ENCODE measurements at regions not wholly inside any gene's neighbourhood (a gene's known extent, or its start where the extent isn't known, plus 50 kb on each side); places are given as distances from the start of the nearest gene placed in this dataset.

- H3K4me2 ChIP-seq (ENCODE audit: insufficient read depth, low read length, poor library complexity, severe bottlenecking), result no peak overlapping the region
- no peaks in the 10 kb centered on the region for H3K27me3 ChIP-seq (ENCODE audit: control insufficient read depth in 3 of 3, insufficient read depth in 3 of 3, low read depth in 1 of 3, low read length in 3 of 3)
- H2AFZ ChIP-seq (ENCODE audit: low read length), result no peak overlapping the region
- no peak overlapping the region for H3K9ac ChIP-seq (ENCODE audit: low read depth, low read length, poor library complexity)
- H3K4me3 ChIP-seq (ENCODE audit: low read length in 2 of 2), result no peak overlapping the region
- H2BK15ac ChIP-seq (ENCODE audit: low read length), result no peak overlapping the region
- no peak overlapping the region for H3K23ac ChIP-seq (ENCODE audit: low read depth, low read length, poor library complexity)
- no peaks in the 10 kb centered on the region for H3K36me3 ChIP-seq (replicated peaks in 1 of 2; ENCODE audit: control insufficient read depth in 2 of 2, insufficient read depth in 2 of 2, low read length in 2 of 2)
- H2BK12ac ChIP-seq (ENCODE audit: low read length), result no peak overlapping the region
- H3K27ac ChIP-seq (replicated peaks; ENCODE audit: low read length), result no peak overlapping the region
- no peak for DNase-seq (ENCODE audit: low spot score)
- H3K18ac ChIP-seq (ENCODE audit: low read length), result no peak overlapping the region
- no peak overlapping the region for H3K14ac ChIP-seq (ENCODE audit: low read length)
- H2AK5ac ChIP-seq (ENCODE audit: low read depth, low read length), result no peak overlapping the region
- H2BK5ac ChIP-seq (ENCODE audit: low read length), result no peak overlapping the region
- H3K9me3 ChIP-seq (replicated peaks in 1 of 2; ENCODE audit: control insufficient read depth in 2 of 2, insufficient read depth in 1 of 2, low read depth in 1 of 2, low read length in 2 of 2), result peaks cover 0 to 1% of the 10 kb centered on the region in 2 donors
- no peaks in the 10 kb centered on the region for H3K79me1 ChIP-seq (ENCODE audit: low read depth, low read length)
- WGBS, 2 donors (ENCODE audit: extremely low coverage in 2 of 2, insufficient read length in 2 of 2, insufficient replicate concordance in 1 of 2), result no CpG with 5 or more reads among the region's 2 CpGs
- no peaks in the 10 kb centered on the region for H3K4me1 ChIP-seq (ENCODE audit: control insufficient read depth in 2 of 2, insufficient read depth in 1 of 2, low read depth in 1 of 2, low read length in 2 of 2)
- H4K8ac ChIP-seq (ENCODE audit: low read depth, low read length), result no peak overlapping the region
- no peak overlapping the region for H3K4ac ChIP-seq (ENCODE audit: low read length)
- no peak overlapping the region for H4K91ac ChIP-seq (ENCODE audit: low read depth, low read length, poor library complexity)
- no peak overlapping the region for H2BK120ac ChIP-seq (ENCODE audit: low read depth, low read length)
Observed at GRCh38 chr2:215216806-215217205, 78.4 kb upstream of the ABCA12 start.

DNA sequence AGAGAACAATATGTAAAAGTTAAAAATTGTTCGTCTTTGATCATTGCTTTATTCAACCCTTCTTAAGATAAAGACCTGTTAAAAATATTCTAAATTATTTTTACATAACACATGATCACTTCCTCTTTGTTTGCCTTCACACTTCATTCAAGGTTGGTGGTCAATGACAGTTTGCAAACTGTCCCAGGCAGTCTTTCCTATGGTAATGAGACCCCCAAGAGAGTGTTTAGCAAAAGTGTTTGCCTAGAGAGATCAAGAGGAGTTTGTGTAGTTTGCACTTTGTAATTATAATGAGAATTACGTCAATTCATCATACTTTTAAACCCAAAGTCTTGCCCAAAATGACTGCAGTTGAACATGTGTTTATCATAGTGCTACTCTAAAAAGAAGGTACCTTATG is 77.2 kb upstream of the ABCA12 start:
- H2BK15ac ChIP-seq (ENCODE audit: low read length), result no peak overlapping the region
- H2BK5ac ChIP-seq (ENCODE audit: low read length), result no peak overlapping the region
- H3K4me2 ChIP-seq (ENCODE audit: insufficient read depth, low read length, poor library complexity, severe bottlenecking), result no peak overlapping the region
- H3K27me3 ChIP-seq (ENCODE audit: control insufficient read depth in 3 of 3, insufficient read depth in 3 of 3, low read depth in 1 of 3, low read length in 3 of 3), result no peaks in the 10 kb centered on the region
- H4K91ac ChIP-seq (ENCODE audit: low read depth, low read length, poor library complexity), result no peak overlapping the region
- peaks cover 1 to 2% of the 10 kb centered on the region in 2 donors for H3K9me3 ChIP-seq (replicated peaks in 1 of 2; ENCODE audit: control insufficient read depth in 2 of 2, insufficient read depth in 1 of 2, low read depth in 1 of 2, low read length in 2 of 2)
- no CpG with 5 or more reads among the region's 2 CpGs for WGBS, 2 donors (ENCODE audit: extremely low coverage in 2 of 2, insufficient read length in 2 of 2, insufficient replicate concordance in 1 of 2)
- no peaks in the 10 kb centered on the region for H3K79me1 ChIP-seq (ENCODE audit: low read depth, low read length)
- H2AFZ ChIP-seq (ENCODE audit: low read length), result no peak overlapping the region
- no peak overlapping the region for H3K23ac ChIP-seq (ENCODE audit: low read depth, low read length, poor library complexity)
- H3K4ac ChIP-seq (ENCODE audit: low read length), result no peak overlapping the region
- no peak overlapping the region for H3K9ac ChIP-seq (ENCODE audit: low read depth, low read length, poor library complexity)
- no peak overlapping the region for H3K27ac ChIP-seq (replicated peaks; ENCODE audit: low read length)
- H3K36me3 ChIP-seq (replicated peaks in 1 of 2; ENCODE audit: control insufficient read depth in 2 of 2, insufficient read depth in 2 of 2, low read length in 2 of 2), result no peaks in the 10 kb centered on the region
- H4K8ac ChIP-seq (ENCODE audit: low read depth, low read length), result no peak overlapping the region
- H3K18ac ChIP-seq (ENCODE audit: low read length), result no peak overlapping the region
- H2AK5ac ChIP-seq (ENCODE audit: low read depth, low read length), result no peak overlapping the region
- no peak overlapping the region for H3K4me3 ChIP-seq (ENCODE audit: low read length in 2 of 2)
- no peak overlapping the region for H2BK120ac ChIP-seq (ENCODE audit: low read depth, low read length)
- no peak overlapping the region for H3K14ac ChIP-seq (ENCODE audit: low read length)
- H3K4me1 ChIP-seq (ENCODE audit: control insufficient read depth in 2 of 2, insufficient read depth in 1 of 2, low read depth in 1 of 2, low read length in 2 of 2), result no peaks in the 10 kb centered on the region
- H2BK12ac ChIP-seq (ENCODE audit: low read length), result no peak overlapping the region
- no peak for DNase-seq (ENCODE audit: low spot score)

- Histone ChIP-seq H2BK12ac (ENCODE audit: low read length) (no peak overlapping the region), H2BK15ac (ENCODE audit: low read length) (no peak overlapping the region), H3K9me3 (replicated peaks in 1 of 2; ENCODE audit: control insufficient read depth in 2 of 2, insufficient read depth in 1 of 2, low read depth in 1 of 2, low read length in 2 of 2) (peaks cover 5 to 6% of the 10 kb centered on the region in 2 donors), H3K9ac (ENCODE audit: low read depth, low read length, poor library complexity) (no peak overlapping the region), H3K27me3 (ENCODE audit: control insufficient read depth in 3 of 3, insufficient read depth in 3 of 3, low read depth in 1 of 3, low read length in 3 of 3) (no peaks in the 10 kb centered on the region), H3K36me3 (replicated peaks in 1 of 2; ENCODE audit: control insufficient read depth in 2 of 2, insufficient read depth in 2 of 2, low read length in 2 of 2) (no peaks in the 10 kb centered on the region), H3K4me3 (ENCODE audit: low read length in 2 of 2) (no peak overlapping the region), H4K8ac (ENCODE audit: low read depth, low read length) (no peak overlapping the region), H3K4me1 (ENCODE audit: control insufficient read depth in 2 of 2, insufficient read depth in 1 of 2, low read depth in 1 of 2, low read length in 2 of 2) (no peaks in the 10 kb centered on the region), H4K91ac (ENCODE audit: low read depth, low read length, poor library complexity) (no peak overlapping the region), H3K79me1 (ENCODE audit: low read depth, low read length) (no peaks in the 10 kb centered on the region), H2BK120ac (ENCODE audit: low read depth, low read length) (no peak overlapping the region), H2BK5ac (ENCODE audit: low read length) (no peak overlapping the region), H3K14ac (ENCODE audit: low read length) (no peak overlapping the region), H3K4ac (ENCODE audit: low read length) (no peak overlapping the region), H3K18ac (ENCODE audit: low read length) (no peak overlapping the region), H3K23ac (ENCODE audit: low read depth, low read length, poor library complexity) (no peak overlapping the region), H2AK5ac (ENCODE audit: low read depth, low read length) (no peak overlapping the region), H3K4me2 (ENCODE audit: insufficient read depth, low read length, poor library complexity, severe bottlenecking) (no peak overlapping the region), H2AFZ (ENCODE audit: low read length) (no peak overlapping the region), H3K27ac (replicated peaks; ENCODE audit: low read length) (no peak overlapping the region)
- no CpG with 5 or more reads among the region's 3 CpGs for WGBS, 2 donors (ENCODE audit: extremely low coverage in 2 of 2, insufficient read length in 2 of 2, insufficient replicate concordance in 1 of 2)
- DNase-seq (ENCODE audit: low spot score), result no peak
Observed at GRCh38 chr2:215210082-215210481, 71.7 kb upstream of the ABCA12 start.

- H3K4ac ChIP-seq (ENCODE audit: low read length), result no peak overlapping the region
- H3K79me1 ChIP-seq (ENCODE audit: low read depth, low read length), result no peaks in the 10 kb centered on the region
- no peak overlapping the region for H2BK12ac ChIP-seq (ENCODE audit: low read length)
- no peak overlapping the region for H2BK5ac ChIP-seq (ENCODE audit: low read length)
- H3K14ac ChIP-seq (ENCODE audit: low read length), result peak overlapping the region; percentile 21
- H4K8ac ChIP-seq (ENCODE audit: low read depth, low read length), result peak overlapping the region; percentile 43
- H3K9me3 ChIP-seq (replicated peaks in 1 of 2; ENCODE audit: control insufficient read depth in 2 of 2, insufficient read depth in 1 of 2, low read depth in 1 of 2, low read length in 2 of 2), result peaks cover 5 to 6% of the 10 kb centered on the region in 2 donors
- no peaks in the 10 kb centered on the region for H3K36me3 ChIP-seq (replicated peaks in 1 of 2; ENCODE audit: control insufficient read depth in 2 of 2, insufficient read depth in 2 of 2, low read length in 2 of 2)
- no peak overlapping the region for H4K91ac ChIP-seq (ENCODE audit: low read depth, low read length, poor library complexity)
- no peak overlapping the region for H3K9ac ChIP-seq (ENCODE audit: low read depth, low read length, poor library complexity)
- no peak overlapping the region for H2BK15ac ChIP-seq (ENCODE audit: low read length)
- no peak for DNase-seq (ENCODE audit: low spot score)
- no peak overlapping the region for H3K18ac ChIP-seq (ENCODE audit: low read length)
- H2AK5ac ChIP-seq (ENCODE audit: low read depth, low read length), result no peak overlapping the region
- H2BK120ac ChIP-seq (ENCODE audit: low read depth, low read length), result no peak overlapping the region
- H2AFZ ChIP-seq (ENCODE audit: low read length), result no peak overlapping the region
- no peak overlapping the region for H3K27ac ChIP-seq (replicated peaks; ENCODE audit: low read length)
- no peaks in the 10 kb centered on the region for H3K27me3 ChIP-seq (ENCODE audit: control insufficient read depth in 3 of 3, insufficient read depth in 3 of 3, low read depth in 1 of 3, low read length in 3 of 3)
- H3K23ac ChIP-seq (ENCODE audit: low read depth, low read length, poor library complexity), result peak overlapping the region; percentile 73
- H3K4me3 ChIP-seq (ENCODE audit: low read length in 2 of 2), result no peak overlapping the region
- no peak overlapping the region for H3K4me2 ChIP-seq (ENCODE audit: insufficient read depth, low read length, poor library complexity, severe bottlenecking)
- H3K4me1 ChIP-seq (ENCODE audit: control insufficient read depth in 2 of 2, insufficient read depth in 1 of 2, low read depth in 1 of 2, low read length in 2 of 2), result no peaks in the 10 kb centered on the region
- no CpG with 5 or more reads among the region's 27 CpGs for WGBS, 2 donors (ENCODE audit: extremely low coverage in 2 of 2, insufficient read length in 2 of 2, insufficient replicate concordance in 1 of 2)
Observed at GRCh38 chr2:215207791-215208367, 69.5 kb upstream of the ABCA12 start.

All from neuronal stem cell (in vitro differentiated cells).